ENCODE measurements at regions not wholly inside any gene's neighbourhood (a gene's known extent, or its start where the extent isn't known, plus 50 kb on each side); places are given as distances from the start of the nearest gene placed in this dataset.

DNA sequence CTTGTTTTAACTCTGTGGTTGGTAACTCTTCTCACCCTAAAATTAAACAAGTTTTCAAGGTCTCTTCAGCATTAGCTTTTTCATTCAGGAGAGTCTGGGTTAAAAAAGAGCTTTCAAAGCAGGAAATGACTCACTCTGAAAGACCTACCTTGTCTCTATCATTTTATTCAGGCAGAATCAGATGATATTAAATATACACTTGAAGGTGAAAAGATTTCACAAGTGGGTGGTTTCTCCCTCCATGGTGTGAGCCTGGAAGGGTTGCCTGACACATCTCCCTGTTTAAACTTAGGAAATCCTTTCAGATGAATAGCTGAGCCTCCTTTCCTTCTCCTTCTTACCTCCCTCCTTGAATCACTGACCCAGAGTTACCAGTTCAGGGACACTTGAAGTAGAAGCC is 1402.0 kb upstream of the PIK3C3 start:
- TF ChIP-seq, protein P1, sequence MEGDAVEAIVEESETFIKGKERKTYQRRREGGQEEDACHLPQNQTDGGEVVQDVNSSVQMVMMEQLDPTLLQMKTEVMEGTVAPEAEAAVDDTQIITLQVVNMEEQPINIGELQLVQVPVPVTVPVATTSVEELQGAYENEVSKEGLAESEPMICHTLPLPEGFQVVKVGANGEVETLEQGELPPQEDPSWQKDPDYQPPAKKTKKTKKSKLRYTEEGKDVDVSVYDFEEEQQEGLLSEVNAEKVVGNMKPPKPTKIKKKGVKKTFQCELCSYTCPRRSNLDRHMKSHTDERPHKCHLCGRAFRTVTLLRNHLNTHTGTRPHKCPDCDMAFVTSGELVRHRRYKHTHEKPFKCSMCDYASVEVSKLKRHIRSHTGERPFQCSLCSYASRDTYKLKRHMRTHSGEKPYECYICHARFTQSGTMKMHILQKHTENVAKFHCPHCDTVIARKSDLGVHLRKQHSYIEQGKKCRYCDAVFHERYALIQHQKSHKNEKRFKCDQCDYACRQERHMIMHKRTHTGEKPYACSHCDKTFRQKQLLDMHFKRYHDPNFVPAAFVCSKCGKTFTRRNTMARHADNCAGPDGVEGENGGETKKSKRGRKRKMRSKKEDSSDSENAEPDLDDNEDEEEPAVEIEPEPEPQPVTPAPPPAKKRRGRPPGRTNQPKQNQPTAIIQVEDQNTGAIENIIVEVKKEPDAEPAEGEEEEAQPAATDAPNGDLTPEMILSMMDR (IDR thresholded peaks at IDR 0.05), result no peak
- TF ChIP-seq EP300 (IDR thresholded peaks at IDR 0.05), result no peak
